Upper lobe of right lung (tissue), 1 donor: ENCODE measurements at regions not wholly inside any gene's neighbourhood (a gene's known extent, or its start where the extent isn't known, plus 50 kb on each side); places are given as distances from the start of the nearest gene placed in this dataset.
"Not testable (repeated sequence)": the region's sequence is repeated elsewhere in the genome, so short reads cannot be mapped to it uniquely, and the experiment has no call there.

Experiments
- ATAC-seq: fragments of 200-7000 bp; cut with Tn5 transposase; one replicate; pipeline ENCODE4 v1.9.1; 2020; ENCODE audit warnings: mild to moderate bottlenecking, moderate library complexity
- DNase-seq: peaks from one replicate; pipeline ENCODE4 v3.0.0-alpha.2; 2020
- H3K27ac ChIP-seq: fragments of 200-600 bp; one replicate; pipeline ENCODE4 v1.8.0; 2022
- H3K27me3 ChIP-seq: fragments of 200-600 bp; one replicate; pipeline ENCODE4 v1.8.0; 2022; ENCODE audit warnings: mild to moderate bottlenecking
- H3K36me3 ChIP-seq: fragments of 200-600 bp; one replicate; pipeline ENCODE4 v1.8.0; 2022
- H3K4me1 ChIP-seq: fragments of 200-600 bp; one replicate; pipeline ENCODE4 v1.8.0; 2022
- H3K4me3 ChIP-seq: fragments of 200-600 bp; one replicate; pipeline ENCODE4 v1.8.0; 2022; ENCODE audit warnings: mild to moderate bottlenecking
- H3K9me3 ChIP-seq: fragments of 200-600 bp; one replicate; pipeline ENCODE4 v1.8.0; 2022
- CTCF ChIP-seq: fragments of 200-600 bp; IDR thresholded peaks from one replicate; pipeline ENCODE4 v1.8.0; 2022; ENCODE audit warnings: antibody characterized with exemption
- intact Hi-C: fragments of 100-400 bp; cut with DNase I; formaldehyde crosslinking; loops from one replicate; pipeline ENCODE4 v1.11.0; 2022
- donor health status: DM: no; HTN: yes; CAD: no; lungs with severe emphysema.

- no peak for ATAC-seq
- Histone ChIP-seq H3K9me3 (no peaks in the 10 kb centered on the region), H3K4me1 (no peaks in the 10 kb centered on the region), H3K27ac (no peak overlapping the region), H3K27me3 (no peaks in the 10 kb centered on the region), H3K4me3 (no peak overlapping the region), H3K36me3 (no peaks in the 10 kb centered on the region)
- intact Hi-C loops, result no loop called here
- no peak for TF ChIP-seq CTCF
- no peak for DNase-seq
Measured at GRCh38 chr4:18435781-18436180, 414.2 kb upstream of the LCORL start.

GRCh38 chr4:18422685-18423084 is 401.1 kb upstream of the LCORL start:
- Histone ChIP-seq H3K27ac (no peak overlapping the region), H3K4me1 (no peaks in the 10 kb centered on the region), H3K36me3 (no peaks in the 10 kb centered on the region), H3K27me3 (no peaks in the 10 kb centered on the region), H3K9me3 (no peaks in the 10 kb centered on the region), H3K4me3 (no peak overlapping the region)
- no peak for DNase-seq
- no peak for ATAC-seq
- TF ChIP-seq CTCF, result no peak
- intact Hi-C loops, result no loop called here

- no peak for ATAC-seq
- no peak for TF ChIP-seq CTCF
- Histone ChIP-seq H3K9me3 (no peaks in the 10 kb centered on the region), H3K36me3 (no peaks in the 10 kb centered on the region), H3K27ac (no peak overlapping the region), H3K4me3 (no peak overlapping the region), H3K4me1 (no peaks in the 10 kb centered on the region), H3K27me3 (no peaks in the 10 kb centered on the region)
- intact Hi-C loops, result no loop called here
- DNase-seq, result no peak
Measured at GRCh38 chr4:18421519-18421918, 400.0 kb upstream of the LCORL start.

- no peaks in the 10 kb centered on the region for H3K36me3 ChIP-seq
- ATAC-seq (no peak), DNase-seq (no peak)
- H3K9me3 ChIP-seq, result no peaks in the 10 kb centered on the region
- intact Hi-C loops, result no loop called here
- H3K4me3 ChIP-seq, result no peak overlapping the region
- no peaks in the 10 kb centered on the region for H3K27me3 ChIP-seq
- TF ChIP-seq CTCF, result no peak
- H3K27ac ChIP-seq, result no peak overlapping the region
- H3K4me1 ChIP-seq, result no peaks in the 10 kb centered on the region
Measured at GRCh38 chr4:18419780-18420179, 398.2 kb upstream of the LCORL start.

GRCh38 chr4:18418195-18418898 is 396.8 kb upstream of the LCORL start:
- H3K36me3 ChIP-seq, H3K27me3 ChIP-seq, H3K9me3 ChIP-seq, intact Hi-C loops, H3K4me1 ChIP-seq, H3K4me3 ChIP-seq, H3K27ac ChIP-seq, DNase-seq, ATAC-seq: not testable (repeated sequence)

GRCh38 chr4:18417651-18418050 is 396.1 kb upstream of the LCORL start:
- DNase-seq, result not testable (repeated sequence)

GRCh38 chr4:18406264-18406663 is 384.7 kb upstream of the LCORL start:
- TF ChIP-seq CTCF, result no peak
- Histone ChIP-seq H3K27ac (no peak overlapping the region), H3K9me3 (no peaks in the 10 kb centered on the region), H3K27me3 (no peaks in the 10 kb centered on the region), H3K36me3 (no peaks in the 10 kb centered on the region), H3K4me1 (no peaks in the 10 kb centered on the region), H3K4me3 (no peak overlapping the region)
- intact Hi-C loops, result no loop called here
- DNase-seq (no peak), ATAC-seq (no peak)

More at GRCh38 chr4:18417651-18418050, 396.1 kb upstream of the LCORL start:
- H3K36me3 ChIP-seq, H3K27me3 ChIP-seq, ATAC-seq, H3K4me1 ChIP-seq, H3K4me3 ChIP-seq, H3K27ac ChIP-seq, H3K9me3 ChIP-seq, intact Hi-C loops: not testable (repeated sequence)
